ENCODE measurements at regions not wholly inside any gene's neighbourhood (a gene's known extent, or its start where the extent isn't known, plus 50 kb on each side); places are given as distances from the start of the nearest gene placed in this dataset.
"Not testable (repeated sequence)": the region's sequence is repeated elsewhere in the genome, so short reads cannot be mapped to it uniquely, and the experiment has no call there.

- Histone ChIP-seq H3K9me3 (ENCODE audit: low read depth) (no peaks in the 10 kb centered on the region), H2AFZ (no peak overlapping the region), H3K4me2 (no peak overlapping the region), H3K4me3 (no peak overlapping the region), H3K4me1 (ENCODE audit: insufficient read depth) (no peaks in the 10 kb centered on the region), H3K27me3 (no peaks in the 10 kb centered on the region), H3K79me2 (no peaks in the 10 kb centered on the region), H3K9me2 (replicated peaks; ENCODE audit: insufficient read depth) (no peaks in the 10 kb centered on the region), H4K20me1 (ENCODE audit: insufficient read depth, poor library complexity, severe bottlenecking) (no peaks in the 10 kb centered on the region), H3K27ac (no peak overlapping the region), H3K36me3 (replicated peaks; ENCODE audit: insufficient read depth, low read depth) (no peaks in the 10 kb centered on the region)
- DNase-seq (ENCODE audit: low spot score), result no peak
- 14% methylated on average over 2 of the region's 2 CpGs for WGBS (ENCODE audit: low lambda C conversion rate, missing lambda C conversion rate)
- TF ChIP-seq EZH2phosphoT487 (IDR thresholded peaks at IDR 0.05; ENCODE audit: low read depth, severe bottlenecking, unreplicated experiment), result no peak
These were observed 605.8 kb upstream of the GOT2 start for GRCh38 chr16:59339871-59340270.

- no peaks in the 10 kb centered on the region for H3K9me2 ChIP-seq (replicated peaks; ENCODE audit: insufficient read depth)
- H3K4me1 ChIP-seq (ENCODE audit: insufficient read depth), result no peaks in the 10 kb centered on the region
- no peak overlapping the region for H3K4me3 ChIP-seq
- H3K36me3 ChIP-seq (replicated peaks; ENCODE audit: insufficient read depth, low read depth), result no peaks in the 10 kb centered on the region
- no peaks in the 10 kb centered on the region for H3K9me3 ChIP-seq (ENCODE audit: low read depth)
- H3K79me2 ChIP-seq, result no peaks in the 10 kb centered on the region
- H2AFZ ChIP-seq, result no peak overlapping the region
- TF ChIP-seq CTCF (IDR thresholded peaks at IDR 0.05; ENCODE audit: poor library complexity), result no peak
- TF ChIP-seq EZH2phosphoT487 (IDR thresholded peaks at IDR 0.05; ENCODE audit: low read depth, severe bottlenecking, unreplicated experiment), result no peak
- TF ChIP-seq EZH2 (IDR thresholded peaks at IDR 0.05; ENCODE audit: borderline replicate concordance), result no peak
- no peak overlapping the region for H3K27ac ChIP-seq
- no peak overlapping the region for H3K4me2 ChIP-seq
- DNase-seq (ENCODE audit: low spot score), result no peak
- 75% methylated on average over 3 of the region's 3 CpGs for WGBS (ENCODE audit: low lambda C conversion rate, missing lambda C conversion rate)
- no peaks in the 10 kb centered on the region for H4K20me1 ChIP-seq (ENCODE audit: insufficient read depth, poor library complexity, severe bottlenecking)
- no peaks in the 10 kb centered on the region for H3K27me3 ChIP-seq
These were observed 602.1 kb upstream of the GOT2 start for GRCh38 chr16:59336136-59336695.

GRCh38 chr16:59331708-59332107 is 597.6 kb upstream of the GOT2 start:
- not testable (repeated sequence) for H3K4me2 ChIP-seq; DNase-seq (ENCODE audit: low spot score)

GRCh38 chr16:59330019-59330670 is 596.0 kb upstream of the GOT2 start:
- no peaks in the 10 kb centered on the region for H3K9me2 ChIP-seq (replicated peaks; ENCODE audit: insufficient read depth)
- no peaks in the 10 kb centered on the region for H3K79me2 ChIP-seq
- no peaks in the 10 kb centered on the region for H3K9me3 ChIP-seq (ENCODE audit: low read depth)
- no peaks in the 10 kb centered on the region for H3K27me3 ChIP-seq
- no peaks in the 10 kb centered on the region for H3K4me1 ChIP-seq (ENCODE audit: insufficient read depth)
- no peak overlapping the region for H3K4me2 ChIP-seq
- DNase-seq (ENCODE audit: low spot score), result no peak
- H3K36me3 ChIP-seq (replicated peaks; ENCODE audit: insufficient read depth, low read depth), result no peaks in the 10 kb centered on the region
- H2AFZ ChIP-seq, result no peak overlapping the region
- no peaks in the 10 kb centered on the region for H4K20me1 ChIP-seq (ENCODE audit: insufficient read depth, poor library complexity, severe bottlenecking)
- no peak overlapping the region for H3K27ac ChIP-seq
- 73% methylated on average over 2 of the region's 2 CpGs for WGBS (ENCODE audit: low lambda C conversion rate, missing lambda C conversion rate)
- TF ChIP-seq CTCF (IDR thresholded peaks at IDR 0.05; ENCODE audit: poor library complexity), result no peak
- no peak for TF ChIP-seq EZH2 (IDR thresholded peaks at IDR 0.05; ENCODE audit: borderline replicate concordance)
- no peak for TF ChIP-seq EZH2phosphoT487 (IDR thresholded peaks at IDR 0.05; ENCODE audit: low read depth, severe bottlenecking, unreplicated experiment)
- no peak overlapping the region for H3K4me3 ChIP-seq

More at GRCh38 chr16:59331708-59332107, 597.6 kb upstream of the GOT2 start:
- WGBS (ENCODE audit: low lambda C conversion rate, missing lambda C conversion rate), result 82% methylated on average over 3 of the region's 3 CpGs
- not testable (repeated sequence) for H3K79me2 ChIP-seq; H3K27me3 ChIP-seq; H3K9me2 ChIP-seq (replicated peaks; ENCODE audit: insufficient read depth); H4K20me1 ChIP-seq (ENCODE audit: insufficient read depth, poor library complexity, severe bottlenecking); H3K4me1 ChIP-seq (ENCODE audit: insufficient read depth); H2AFZ ChIP-seq; H3K36me3 ChIP-seq (replicated peaks; ENCODE audit: insufficient read depth, low read depth); H3K27ac ChIP-seq; H3K9me3 ChIP-seq (ENCODE audit: low read depth); H3K4me3 ChIP-seq

All from hepatocyte (in vitro differentiated cells).